Sigmoid colon (tissue), 6 donors: ENCODE measurements at regions not wholly inside any gene's neighbourhood (a gene's known extent, or its start where the extent isn't known, plus 50 kb on each side); places are given as distances from the start of the nearest gene placed in this dataset.

Experiments used
- DNase-seq: peaks from one replicate; pipeline ENCODE4 v3.0.0-alpha.2; 2019
- H3K27ac ChIP-seq, 4 donors: fragments of 200-600 bp; sonication (generic); one replicate each; pipeline ENCODE4 v1.5.1; 2016 to 2019; ENCODE audit warnings: mild to moderate bottlenecking in 1 of 4
- H3K27me3 ChIP-seq, 3 donors: fragments of 200-600 bp; sonication (generic); one replicate each; pipeline ENCODE4 v1.5.1; 2019; ENCODE audit warnings: mild to moderate bottlenecking in 1 of 3
- H3K36me3 ChIP-seq, 4 donors: fragments of 200-600 bp; sonication (generic); one replicate each; pipeline ENCODE4 v1.5.1; 2016 to 2019
- H3K4me1 ChIP-seq, 4 donors: fragments of 200-600 bp; sonication (generic); one replicate each; pipeline ENCODE4 v1.5.1; 2017 to 2019
- H3K4me3 ChIP-seq, 4 donors: fragments of 200-600 bp; sonication (generic); one replicate each; pipeline ENCODE4 v1.5.1; 2017 to 2019; ENCODE audit warnings: mild to moderate bottlenecking in 2 of 4, moderate library complexity in 1 of 4
- H3K9me3 ChIP-seq, 4 donors: fragments of 200-600 bp in 3 of 4; sonication (generic) in 3 of 4; one replicate each; pipeline versions ENCODE4 v1.5.1 to v1.6.1; 2013 to 2019
- EP300 ChIP-seq, 4 donors: sonication (generic); formaldehyde crosslinking; IDR thresholded peaks; one replicate each; pipeline ENCODE4 v1.6.1; 2017; ENCODE audit warnings: antibody characterized with exemption in 4 of 4
- POLR2A ChIP-seq, 2 donors: fragments of 450-650 bp; IDR thresholded peaks; one replicate each; pipeline ENCODE4 v1.6.1; 2016; ENCODE audit warnings: antibody characterized with exemption in 2 of 2, mild to moderate bottlenecking in 2 of 2, moderate library complexity in 2 of 2
- POLR2AphosphoS5 ChIP-seq, 4 donors: sonication (generic); formaldehyde crosslinking; IDR thresholded peaks; one replicate each; pipeline ENCODE4 v1.6.1; 2017; ENCODE audit warnings: antibody characterized with exemption in 4 of 4
- WGBS, 2 donors: extraction: QIAGEN DNeasy Blood & Tissue Kit; methylation state at CpG; one replicate each; pipeline ENCODE4 v1.1.7; 2013; 5-methylcytosine and 5-hydroxymethylcytosine counted together
- intact Hi-C: fragments of 100-400 bp; cut with DNase I; formaldehyde crosslinking; loops from one replicate; pipeline ENCODE4 v1.15.1; 2023
- TF ChIP-seq, protein P1 (sequence below), 4 experiments: fragments of 450-650 bp in 3 of 4; fragments of 200-600 bp in 1 of 4; IDR thresholded peaks; one replicate each; pipeline ENCODE4 v1.5.1; 2016 to 2019; ENCODE audit warnings: antibody characterized with exemption in 4 of 4, mild to moderate bottlenecking in 3 of 4, moderate library complexity in 2 of 4
- donor health status: healthy with polysubstance abuse.
- donor health status: healthy.

DNA sequence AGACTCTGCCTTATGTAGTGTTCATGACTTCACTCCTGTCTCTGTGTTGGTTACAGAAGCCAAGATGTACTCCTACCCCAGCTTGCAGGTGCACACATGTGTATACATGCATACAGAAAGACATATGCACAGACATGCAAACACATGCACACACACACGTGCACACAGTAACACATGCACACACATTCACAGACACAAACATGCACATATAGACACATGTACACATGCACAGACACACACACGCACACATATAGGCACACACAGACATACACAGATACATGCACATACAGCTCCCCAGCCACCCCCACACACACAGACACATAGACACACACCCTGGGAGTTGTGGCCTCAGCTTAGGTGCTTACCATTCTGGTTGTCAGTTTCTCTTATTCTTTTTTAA is 362.6 kb upstream of the C1orf174 start:
- Histone ChIP-seq H3K9me3 (peaks cover 0 to 5% (median 0%) of the 10 kb centered on the region in 4 donors), H3K4me1 (no peaks in the 10 kb centered on the region), H3K4me3 (no peak overlapping the region), H3K27ac (no peak overlapping the region), H3K36me3 (no peaks in the 10 kb centered on the region), H3K27me3 (no peaks in the 10 kb centered on the region)
- TF ChIP-seq EP300 (IDR thresholded peaks at IDR 0.05) (no peak), POLR2AphosphoS5 (IDR thresholded peaks at IDR 0.05) (no peak), POLR2A (IDR thresholded peaks at IDR 0.05) (no peak)
- TF ChIP-seq, protein P1, sequence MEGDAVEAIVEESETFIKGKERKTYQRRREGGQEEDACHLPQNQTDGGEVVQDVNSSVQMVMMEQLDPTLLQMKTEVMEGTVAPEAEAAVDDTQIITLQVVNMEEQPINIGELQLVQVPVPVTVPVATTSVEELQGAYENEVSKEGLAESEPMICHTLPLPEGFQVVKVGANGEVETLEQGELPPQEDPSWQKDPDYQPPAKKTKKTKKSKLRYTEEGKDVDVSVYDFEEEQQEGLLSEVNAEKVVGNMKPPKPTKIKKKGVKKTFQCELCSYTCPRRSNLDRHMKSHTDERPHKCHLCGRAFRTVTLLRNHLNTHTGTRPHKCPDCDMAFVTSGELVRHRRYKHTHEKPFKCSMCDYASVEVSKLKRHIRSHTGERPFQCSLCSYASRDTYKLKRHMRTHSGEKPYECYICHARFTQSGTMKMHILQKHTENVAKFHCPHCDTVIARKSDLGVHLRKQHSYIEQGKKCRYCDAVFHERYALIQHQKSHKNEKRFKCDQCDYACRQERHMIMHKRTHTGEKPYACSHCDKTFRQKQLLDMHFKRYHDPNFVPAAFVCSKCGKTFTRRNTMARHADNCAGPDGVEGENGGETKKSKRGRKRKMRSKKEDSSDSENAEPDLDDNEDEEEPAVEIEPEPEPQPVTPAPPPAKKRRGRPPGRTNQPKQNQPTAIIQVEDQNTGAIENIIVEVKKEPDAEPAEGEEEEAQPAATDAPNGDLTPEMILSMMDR (IDR thresholded peaks at IDR 0.05), result no peak
- WGBS, 2 donors, result 90 to 94% methylated on average over 2 of the region's 2 CpGs
- intact Hi-C loops, result no loop called here
- DNase-seq, result no peak

DNA sequence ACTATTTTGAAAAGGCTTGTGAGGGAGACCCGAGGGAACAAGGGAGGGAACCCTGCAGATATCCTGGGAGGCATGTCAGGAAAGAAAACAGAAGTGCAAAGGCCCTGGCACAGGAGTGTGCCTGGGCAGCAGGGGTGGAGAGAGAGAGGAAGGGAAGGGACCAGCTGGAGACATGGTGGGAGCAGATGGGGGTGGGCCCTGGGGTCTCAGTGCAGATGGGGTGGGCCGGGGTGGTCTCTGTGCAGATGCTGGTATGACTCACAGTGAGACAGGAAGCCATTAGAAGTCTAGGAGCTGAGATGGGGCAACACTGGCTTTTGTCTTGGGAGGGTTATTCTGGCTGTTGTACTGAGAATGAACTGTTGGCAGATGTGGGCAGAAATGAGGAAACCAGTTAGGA is 363.6 kb upstream of the C1orf174 start:
- Histone ChIP-seq H3K4me3 (no peak overlapping the region), H3K27me3 (peaks cover 0 to 7% (median 0%) of the 10 kb centered on the region in 3 donors), H3K9me3 (peaks cover 0 to under 1% (median 0%) of the 10 kb centered on the region in 4 donors), H3K4me1 (no peaks in the 10 kb centered on the region), H3K27ac (no peak overlapping the region), H3K36me3 (no peaks in the 10 kb centered on the region)
- intact Hi-C loops, result no loop called here
- TF ChIP-seq POLR2A (IDR thresholded peaks at IDR 0.05) (no peak), EP300 (IDR thresholded peaks at IDR 0.05) (no peak)
- no peak for DNase-seq
- 56 to 78% methylated on average over 2 of the region's 2 CpGs for WGBS, 2 donors

DNA sequence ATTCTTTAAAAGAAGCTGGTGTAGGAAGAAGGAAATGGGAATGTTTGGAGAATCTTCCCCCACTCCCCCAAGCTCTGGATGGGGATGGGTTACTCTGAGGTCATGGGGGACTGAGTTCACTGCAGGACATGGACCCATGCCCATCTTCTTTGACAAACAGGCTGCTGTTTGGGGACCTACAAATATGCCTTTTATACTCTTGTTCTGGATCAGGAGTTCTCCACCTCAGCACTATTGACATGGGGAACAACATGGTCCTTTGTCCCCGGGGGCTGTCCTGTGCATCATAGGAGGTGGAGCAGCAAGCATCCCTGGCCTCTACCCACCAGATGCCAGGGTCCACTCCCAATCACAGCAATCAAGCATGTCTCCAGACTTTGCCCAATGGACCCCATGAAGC is 365.8 kb upstream of the C1orf174 start:
- 76 to 77% methylated on average over 1 of the region's 1 CpG for WGBS, 2 donors
- Histone ChIP-seq H3K27ac (no peak overlapping the region), H3K9me3 (no peaks in the 10 kb centered on the region), H3K27me3 (peaks cover 0 to 22% (median 0%) of the 10 kb centered on the region in 3 donors), H3K4me1 (no peaks in the 10 kb centered on the region), H3K36me3 (no peaks in the 10 kb centered on the region), H3K4me3 (no peak overlapping the region)
- TF ChIP-seq POLR2AphosphoS5 (IDR thresholded peaks at IDR 0.05) (no peak), POLR2A (IDR thresholded peaks at IDR 0.05) (no peak), EP300 (IDR thresholded peaks at IDR 0.05) (no peak)
- TF ChIP-seq, protein P1 (IDR thresholded peaks at IDR 0.05), result no peak
- no peak for DNase-seq
- intact Hi-C loops, result no loop called here

DNA sequence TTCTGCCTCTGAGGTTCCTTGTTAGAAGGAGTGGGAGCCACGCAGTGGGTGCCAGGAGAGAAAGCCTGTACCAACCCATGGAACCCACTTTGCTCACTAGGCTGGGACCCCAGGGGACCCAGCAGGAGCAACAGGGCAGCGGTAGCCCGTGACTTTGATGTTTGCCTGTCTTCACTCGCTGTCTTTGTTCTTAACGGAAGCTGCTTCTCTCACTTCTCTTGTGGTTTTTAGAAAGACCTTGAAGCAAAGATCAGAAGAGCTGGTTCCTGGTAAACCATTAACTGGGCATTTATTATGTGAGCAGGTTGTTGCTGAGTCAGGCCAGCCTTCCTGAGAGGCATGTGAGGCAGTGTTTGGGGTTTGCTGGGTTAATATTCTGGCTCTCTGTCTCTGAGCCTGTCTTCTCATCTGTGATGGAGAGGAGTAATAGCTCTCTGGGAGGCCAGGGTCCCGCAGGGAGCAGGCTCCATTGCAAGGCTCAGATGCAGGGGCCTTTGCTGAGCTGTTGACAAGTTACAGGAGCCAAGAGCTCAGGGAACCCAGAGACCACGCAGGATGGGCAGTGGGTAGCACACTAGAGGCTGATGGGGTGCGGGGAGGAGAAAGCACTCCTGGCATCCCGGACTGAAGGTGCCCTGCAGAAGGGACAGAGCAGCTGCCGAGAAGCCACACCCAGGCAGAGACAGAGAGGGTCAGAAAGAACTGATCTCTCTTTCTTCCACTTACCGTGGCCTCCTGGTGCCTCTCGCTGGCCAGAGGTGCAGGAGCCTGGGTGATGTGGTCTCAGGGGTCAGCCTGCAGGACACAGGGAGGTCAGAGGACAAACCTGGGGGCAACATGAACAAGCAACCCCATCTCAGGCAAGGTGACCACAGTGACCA is 367.5 kb upstream of the C1orf174 start:
- Histone ChIP-seq H3K9me3 (no peaks in the 10 kb centered on the region), H3K4me1 (no peaks in the 10 kb centered on the region), H3K27ac (no peak overlapping the region), H3K27me3 (peaks cover 0 to 24% (median 0%) of the 10 kb centered on the region in 3 donors), H3K4me3 (no peak overlapping the region), H3K36me3 (no peaks in the 10 kb centered on the region)
- intact Hi-C loops, result no loop called here
- 20 to 53% methylated on average over 12 of the region's 12 CpGs for WGBS, 2 donors
- TF ChIP-seq POLR2AphosphoS5 (IDR thresholded peaks at IDR 0.05), result no peak
- TF ChIP-seq EP300 (IDR thresholded peaks at IDR 0.05), result no peak
- TF ChIP-seq, protein P1 (IDR thresholded peaks at IDR 0.05), result no peak
- TF ChIP-seq POLR2A (IDR thresholded peaks at IDR 0.05), result no peak
- DNase-seq, result no peak

DNA sequence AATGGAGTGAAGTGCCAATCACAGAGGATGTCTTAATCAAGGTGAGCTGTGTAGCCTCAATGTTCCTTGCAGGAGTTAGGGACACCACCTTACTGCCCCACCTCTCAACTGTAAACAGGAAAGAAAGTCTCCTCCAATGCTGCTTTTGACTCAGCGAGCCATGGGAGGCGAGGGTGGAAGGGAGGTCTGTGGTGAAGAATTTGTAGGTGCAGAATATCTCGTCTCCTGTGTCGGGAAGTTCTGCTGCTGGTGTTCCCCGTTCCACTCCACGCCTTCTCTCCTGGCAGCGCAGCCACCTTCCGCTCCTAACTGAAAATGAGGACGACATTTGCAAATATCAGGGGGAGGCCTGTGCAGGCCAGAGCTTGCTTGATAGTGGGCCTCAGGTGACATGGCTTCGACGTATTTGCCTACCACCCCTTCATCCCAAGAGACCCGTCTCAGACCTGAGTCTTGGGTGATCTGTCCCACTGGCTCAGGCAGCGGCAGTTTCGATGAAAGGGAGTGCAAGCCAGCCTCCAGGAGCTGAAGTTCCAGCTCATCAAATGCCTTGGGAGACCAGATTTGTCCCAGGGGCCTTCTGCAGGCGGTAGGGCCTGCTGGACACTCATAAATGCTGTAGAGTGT is 368.3 kb upstream of the C1orf174 start:
- DNase-seq, result no peak
- Histone ChIP-seq H3K9me3 (no peaks in the 10 kb centered on the region), H3K27ac (no peak overlapping the region), H3K36me3 (no peaks in the 10 kb centered on the region), H3K4me3 (no peak overlapping the region), H3K27me3 (peaks cover 0 to 27% (median 0%) of the 10 kb centered on the region in 3 donors), H3K4me1 (no peaks in the 10 kb centered on the region)
- intact Hi-C loops, result no loop called here
- WGBS, 2 donors, result 85 to 88% methylated on average over 15 of the region's 15 CpGs
- no peak for TF ChIP-seq EP300 (IDR thresholded peaks at IDR 0.05)
- TF ChIP-seq, protein P1 (IDR thresholded peaks at IDR 0.05), result no peak
- TF ChIP-seq POLR2AphosphoS5 (IDR thresholded peaks at IDR 0.05), result no peak
- no peak for TF ChIP-seq POLR2A (IDR thresholded peaks at IDR 0.05)
